Right lobe of liver (tissue), 6 donors: ENCODE measurements at regions not wholly inside any gene's neighbourhood (a gene's known extent, or its start where the extent isn't known, plus 50 kb on each side); places are given as distances from the start of the nearest gene placed in this dataset.
"Not testable (repeated sequence)": the region's sequence is repeated elsewhere in the genome, so short reads cannot be mapped to it uniquely, and the experiment has no call there.

ENCODE experiments used
- ATAC-seq, 4 donors: fragments of 200-7000 bp; cut with Tn5 transposase; one replicate each; pipeline ENCODE4 v1.9.1; 2020; ENCODE audit warnings: mild to moderate bottlenecking in 4 of 4, moderate library complexity in 4 of 4
- DNase-seq, 3 donors: peaks; one replicate each; pipeline ENCODE4 v3.0.0-alpha.2; 2020
- H3K27ac ChIP-seq, 3 donors: fragments of 200-600 bp; one replicate each; pipeline ENCODE4 v1.8.0; 2022
- H3K27me3 ChIP-seq, 2 donors: fragments of 200-600 bp; one replicate each; pipeline ENCODE4 v1.8.0; 2022
- H3K36me3 ChIP-seq, 4 donors: fragments of 200-600 bp; sonication (generic) in 1 of 4; one replicate each; pipeline versions ENCODE4 v1.5.1 to v1.8.0; 2017 to 2022; ENCODE audit warnings: control low read depth in 1 of 4
- H3K4me1 ChIP-seq, 4 donors: fragments of 200-600 bp; sonication (generic) in 1 of 4; one replicate each; pipeline versions ENCODE4 v1.5.1 to v1.8.0; 2017 to 2022; ENCODE audit warnings: control low read depth in 1 of 4
- H3K4me3 ChIP-seq, 3 donors: fragments of 200-600 bp; one replicate each; pipeline ENCODE4 v1.8.0; 2022
- H3K9me3 ChIP-seq, 4 donors: fragments of 200-600 bp; sonication (generic) in 1 of 4; one replicate each; pipeline versions ENCODE4 v1.5.1 to v1.8.0; 2017 to 2022; ENCODE audit warnings: control low read depth in 1 of 4
- CTCF ChIP-seq, 4 donors: fragments of 200-600 bp in 3 of 4; fragments of 450-650 bp in 1 of 4; IDR thresholded peaks; one replicate each; pipeline versions ENCODE4 v1.5.1 to v1.8.0; 2016 to 2022; ENCODE audit warnings: antibody characterized with exemption in 4 of 4, mild to moderate bottlenecking in 2 of 4
- WGBS: methylation state at CpG from one replicate; pipeline ENCODE4 v1.1.6; 2018; ENCODE audit warnings: low coverage, low lambda C conversion rate; ENCODE audit not compliant: insufficient coverage; ENCODE audit errors: missing lambda C conversion rate; 5-methylcytosine and 5-hydroxymethylcytosine counted together
- intact Hi-C, 2 donors: fragments of 100-400 bp; cut with DNase I; formaldehyde crosslinking; loops; one replicate each; pipeline versions ENCODE4 v1.11.2 to v1.14.1; 2022
- donor health status: DM: no; HTN: yes; CAD: no.
- donor health status: DM: no; HTN: no; CAD: no.
- donor health status: DM: no; HTN: no; CAD: no.
- donor health status: DM: no; HTN: yes; CAD: no.
- donor health status: DM: no; HTN: yes; CAD: no.

- H3K4me1 ChIP-seq, intact Hi-C loops, H3K4me3 ChIP-seq, H3K27me3 ChIP-seq, DNase-seq, H3K36me3 ChIP-seq, H3K9me3 ChIP-seq, H3K27ac ChIP-seq: not testable (repeated sequence)
- TF ChIP-seq CTCF (IDR thresholded peaks at IDR 0.05): peak in 2 of 4 donors; percentile 10 to 27
- WGBS: 15% methylated on average over 3 of the region's 6 CpGs
- ATAC-seq: peak; percentile 44 to 71 (median 50)
These were observed 158.4 kb downstream of the ZNF37A start for GRCh38 chr10:38252551-38252950.

GRCh38 chr10:38267555-38267954 lies 173.4 kb downstream of the ZNF37A start:
- intact Hi-C loops, DNase-seq, H3K4me1 ChIP-seq, H3K36me3 ChIP-seq, ATAC-seq, H3K27me3 ChIP-seq, H3K4me3 ChIP-seq, H3K27ac ChIP-seq, H3K9me3 ChIP-seq: not testable (repeated sequence)
- 55% methylated on average over 6 of the region's 6 CpGs for WGBS

- H3K4me3 ChIP-seq, H3K9me3 ChIP-seq, intact Hi-C loops, ATAC-seq, H3K27ac ChIP-seq, DNase-seq, H3K36me3 ChIP-seq, H3K4me1 ChIP-seq, H3K27me3 ChIP-seq: not testable (repeated sequence)
- WGBS: 38% methylated on average over 3 of the region's 3 CpGs
These were observed 176.9 kb downstream of the ZNF37A start for GRCh38 chr10:38271031-38271430.

GRCh38 chr10:38274879-38275278 lies 180.7 kb downstream of the ZNF37A start:
- intact Hi-C loops, H3K27me3 ChIP-seq, H3K4me3 ChIP-seq, H3K4me1 ChIP-seq, H3K36me3 ChIP-seq, DNase-seq, H3K9me3 ChIP-seq, H3K27ac ChIP-seq, ATAC-seq: not testable (repeated sequence)
- 56% methylated on average over 2 of the region's 2 CpGs for WGBS

DNA sequence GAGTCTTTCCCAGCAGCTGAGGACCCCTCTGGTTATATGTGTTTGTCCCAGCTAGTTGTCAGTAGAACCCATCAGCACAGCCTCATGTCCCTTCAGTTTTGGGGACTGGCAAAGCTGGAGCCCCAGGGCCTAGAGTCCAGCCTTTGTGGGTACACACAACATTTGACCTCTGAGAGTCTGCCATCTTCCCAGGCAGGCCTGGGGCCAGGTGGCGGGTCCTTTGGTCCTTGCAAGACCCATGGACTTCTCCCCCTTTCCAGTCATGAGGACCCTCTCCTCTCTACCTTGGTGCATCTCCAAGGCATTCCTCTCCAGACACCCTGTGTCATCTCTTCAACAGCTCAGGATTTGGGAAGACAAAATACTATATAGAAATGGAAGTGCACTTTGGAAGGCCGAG lies 198.4 kb downstream of the ZNF37A start:
- H3K4me1 ChIP-seq, ATAC-seq, intact Hi-C loops, H3K27ac ChIP-seq, H3K9me3 ChIP-seq, H3K36me3 ChIP-seq, H3K4me3 ChIP-seq, H3K27me3 ChIP-seq, DNase-seq: not testable (repeated sequence)
- WGBS: 63% methylated on average over 1 of the region's 2 CpGs

DNA sequence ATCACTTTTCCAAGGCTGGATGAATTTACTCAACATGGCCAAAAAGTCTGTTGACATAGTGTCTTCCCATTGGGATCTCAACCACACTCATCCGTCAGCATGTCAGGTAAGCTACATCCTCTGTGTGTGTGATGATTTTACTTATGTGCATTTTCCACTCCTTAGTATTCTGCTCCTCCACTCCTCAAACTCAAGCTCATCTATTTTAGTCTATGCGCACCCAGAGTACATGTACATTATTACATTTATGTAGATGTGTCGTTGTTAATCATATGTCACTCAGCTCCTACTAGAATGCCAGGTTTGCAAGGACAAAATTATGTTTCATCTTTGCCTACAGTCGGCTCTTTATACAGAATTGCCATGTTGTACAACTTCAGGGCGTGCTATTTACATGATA lies 216.0 kb downstream of the ZNF37A start:
- DNase-seq, H3K36me3 ChIP-seq, H3K27ac ChIP-seq, ATAC-seq, H3K9me3 ChIP-seq, H3K27me3 ChIP-seq, H3K4me3 ChIP-seq, intact Hi-C loops, H3K4me1 ChIP-seq: not testable (repeated sequence)
- WGBS: 50% methylated on average over 4 of the region's 5 CpGs

- DNase-seq, intact Hi-C loops, H3K36me3 ChIP-seq, ATAC-seq, H3K4me1 ChIP-seq, H3K4me3 ChIP-seq, H3K27ac ChIP-seq, H3K9me3 ChIP-seq, H3K27me3 ChIP-seq: not testable (repeated sequence)
- WGBS: 68% methylated on average over 4 of the region's 4 CpGs
These were observed 221.1 kb downstream of the ZNF37A start for GRCh38 chr10:38315090-38315805.

- H3K27me3 ChIP-seq, H3K4me3 ChIP-seq, H3K4me1 ChIP-seq, DNase-seq, intact Hi-C loops, ATAC-seq, H3K36me3 ChIP-seq, H3K9me3 ChIP-seq, H3K27ac ChIP-seq: not testable (repeated sequence)
- WGBS: 81% methylated on average over 6 of the region's 8 CpGs
These were observed 227.3 kb downstream of the ZNF37A start for GRCh38 chr10:38321393-38321792.

DNA sequence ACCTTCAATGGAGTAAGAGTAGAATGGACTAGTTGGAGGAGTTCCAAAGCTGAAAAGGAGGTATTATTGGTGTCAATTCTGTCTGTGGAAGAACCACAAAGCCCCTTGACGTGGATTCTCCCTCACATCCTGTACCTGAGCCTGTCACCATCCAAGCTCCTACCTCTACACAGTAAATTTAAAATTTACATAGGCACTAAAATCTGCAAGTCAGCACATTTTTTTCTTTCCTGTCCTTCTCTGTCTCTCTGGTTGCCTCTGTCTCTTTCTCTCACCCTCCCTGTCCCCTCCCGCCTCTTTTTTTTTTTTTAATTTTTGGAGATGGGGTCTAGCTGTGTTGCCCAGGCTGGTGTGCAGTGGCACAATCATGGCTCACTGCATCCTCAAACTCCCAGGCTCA lies 236.2 kb downstream of the ZNF37A start:
- intact Hi-C loops: not testable (repeated sequence)

GRCh38 chr10:38331106-38331505 lies 237.0 kb downstream of the ZNF37A start:
- DNase-seq, H3K27me3 ChIP-seq, H3K4me3 ChIP-seq, intact Hi-C loops, H3K36me3 ChIP-seq, H3K27ac ChIP-seq, H3K4me1 ChIP-seq, H3K9me3 ChIP-seq, ATAC-seq: not testable (repeated sequence)
- 83% methylated on average over 2 of the region's 2 CpGs for WGBS

More for the DNA sequence above, 236.2 kb downstream of the ZNF37A start:
- ATAC-seq, DNase-seq, H3K27ac ChIP-seq, H3K4me1 ChIP-seq, H3K9me3 ChIP-seq, H3K36me3 ChIP-seq, H3K27me3 ChIP-seq, H3K4me3 ChIP-seq: not testable (repeated sequence)
- 41% methylated on average over 2 of the region's 2 CpGs for WGBS

- H3K4me3 ChIP-seq, intact Hi-C loops, DNase-seq, H3K27me3 ChIP-seq, H3K27ac ChIP-seq, H3K36me3 ChIP-seq, H3K9me3 ChIP-seq, H3K4me1 ChIP-seq: not testable (repeated sequence)
- peak; percentile 35 to 95 (median 48) for ATAC-seq
- WGBS: 42% methylated on average over 4 of the region's 4 CpGs
These were observed 239.6 kb downstream of the ZNF37A start for GRCh38 chr10:38333699-38334098.
